Activated naive CD4-positive, alpha-beta T cell treated with Interleukin-2 at 50 U/mL for 16 hours (primary cell): ENCODE measurements at regions not wholly inside any gene's neighbourhood (a gene's known extent, or its start where the extent isn't known, plus 50 kb on each side); places are given as distances from the start of the nearest gene placed in this dataset.
"Not testable (repeated sequence)": the region's sequence is repeated elsewhere in the genome, so short reads cannot be mapped to it uniquely, and the experiment has no call there.

Experiments
- DNase-seq: peaks from one replicate; pipeline ENCODE4 v3.0.0-alpha.2; 2020

- DNase-seq = no peak
Observed at GRCh38 chr5:130546211-130546610, 618.8 kb downstream of the HINT1 start.

- no peak for DNase-seq
Observed at GRCh38 chr5:130545291-130545690, 619.8 kb downstream of the HINT1 start.

- no peak for DNase-seq
Observed at GRCh38 chr5:130541617-130542221, 623.3 kb downstream of the HINT1 start.

- DNase-seq = no peak
Observed at GRCh38 chr5:130536691-130537090, 628.4 kb downstream of the HINT1 start.

GRCh38 chr5:130532786-130533185 lies 628.5 kb downstream of the CHSY3 start:
- DNase-seq = no peak

- DNase-seq = no peak
Observed at GRCh38 chr5:130529511-130530485, 625.5 kb downstream of the CHSY3 start.

GRCh38 chr5:130529111-130529510 lies 624.8 kb downstream of the CHSY3 start:
- DNase-seq = no peak

- DNase-seq = no peak
Observed at GRCh38 chr5:130528474-130528873, 624.2 kb downstream of the CHSY3 start.

- DNase-seq = no peak
Observed at GRCh38 chr5:130526708-130527107, 622.4 kb downstream of the CHSY3 start.

- DNase-seq = no peak
Observed at GRCh38 chr5:130520211-130520610, 615.9 kb downstream of the CHSY3 start.

GRCh38 chr5:130514984-130515690 lies 610.9 kb downstream of the CHSY3 start:
- DNase-seq = no peak

GRCh38 chr5:130502702-130503101 lies 598.4 kb downstream of the CHSY3 start:
- DNase-seq = no peak

GRCh38 chr5:130501151-130501865 lies 597.0 kb downstream of the CHSY3 start:
- DNase-seq = no peak

GRCh38 chr5:130500495-130500894 lies 596.2 kb downstream of the CHSY3 start:
- DNase-seq = not testable (repeated sequence)

GRCh38 chr5:130496215-130496614 lies 592.0 kb downstream of the CHSY3 start:
- no peak for DNase-seq

- no peak for DNase-seq
Observed at GRCh38 chr5:130488252-130488651, 584.0 kb downstream of the CHSY3 start.

GRCh38 chr5:130479045-130479804 lies 575.0 kb downstream of the CHSY3 start:
- no peak for DNase-seq

- DNase-seq = no peak
Observed at GRCh38 chr5:130476325-130476724, 572.1 kb downstream of the CHSY3 start.

GRCh38 chr5:130462516-130462915 lies 558.3 kb downstream of the CHSY3 start:
- DNase-seq = no peak

- DNase-seq = no peak
Observed at GRCh38 chr5:130455175-130455574, 550.9 kb downstream of the CHSY3 start.

GRCh38 chr5:130452744-130453143 lies 548.5 kb downstream of the CHSY3 start:
- DNase-seq = no peak

GRCh38 chr5:130436430-130436829 lies 532.2 kb downstream of the CHSY3 start:
- no peak for DNase-seq
